Fibroblast of lung (primary cell): ENCODE measurements at regions not wholly inside any gene's neighbourhood (a gene's known extent, or its start where the extent isn't known, plus 50 kb on each side); places are given as distances from the start of the nearest gene placed in this dataset.

Source experiments
- DNase-seq, 2 donors: peaks; one replicate each; pipeline versions ENCODE4 v3.0.0 to v3.0.0-alpha.2; 2010; ENCODE audit warnings: low read depth in 2 of 2
- H2AFZ ChIP-seq: 2 replicates; pipeline ENCODE4 v1.5.1; 2012; ENCODE audit warnings: low read length, control low read depth, inconsistent platforms
- H3K27ac ChIP-seq: 2 replicates; pipeline ENCODE4 v1.5.1; 2011; ENCODE audit warnings: low read length, control low read depth; ENCODE audit not compliant: insufficient read depth
- H3K27me3 ChIP-seq: 2 replicates; pipeline ENCODE4 v1.5.1; 2011; ENCODE audit warnings: mild to moderate bottlenecking, low read length; ENCODE audit not compliant: control insufficient read depth, insufficient read depth
- H3K36me3 ChIP-seq: 2 replicates; pipeline ENCODE4 v1.5.1; 2011; ENCODE audit warnings: low read length; ENCODE audit not compliant: control insufficient read depth, insufficient read depth
- H3K4me1 ChIP-seq: 2 replicates; pipeline ENCODE4 v1.5.1; 2011; ENCODE audit warnings: low read length; ENCODE audit not compliant: control insufficient read depth, insufficient read depth; ENCODE audit errors: extremely low read depth
- H3K4me2 ChIP-seq: 2 replicates; pipeline ENCODE4 v1.5.1; 2011; ENCODE audit warnings: low read length, control low read depth; ENCODE audit not compliant: insufficient read depth; ENCODE audit errors: extremely low read depth
- H3K4me3 ChIP-seq, 4 experiments: fragments of 200-600 bp in 1 of 4; sonication (generic) in 1 of 4; replicated peaks in 1 of 4; 2 replicates each; pipeline ENCODE4 v1.5.1; 2011 to 2016; ENCODE audit warnings: low read length in 4 of 4, low read depth in 3 of 4, mild to moderate bottlenecking in 3 of 4, control low read depth in 2 of 4, inconsistent platforms in 1 of 4, mixed read lengths in 1 of 4; ENCODE audit not compliant: insufficient read depth in 1 of 4; ENCODE audit errors: control extremely low read depth in 1 of 4
- H3K79me2 ChIP-seq: 2 replicates; pipeline ENCODE4 v1.5.1; 2012; ENCODE audit warnings: mild to moderate bottlenecking, low read length, inconsistent platforms; ENCODE audit not compliant: control insufficient read depth, insufficient read depth
- H3K9ac ChIP-seq: 2 replicates; pipeline ENCODE4 v1.5.1; 2011; ENCODE audit warnings: mild to moderate bottlenecking, low read length, control low read depth; ENCODE audit not compliant: insufficient read depth
- H3K9me3 ChIP-seq: 2 replicates; pipeline ENCODE4 v1.5.1; 2012; ENCODE audit warnings: low read depth, low read length; ENCODE audit not compliant: control insufficient read depth, insufficient read depth
- H4K20me1 ChIP-seq: 2 replicates; pipeline ENCODE4 v1.5.1; 2011; ENCODE audit warnings: low read length; ENCODE audit not compliant: control insufficient read depth, insufficient read depth; ENCODE audit errors: extremely low read depth
- CTCF ChIP-seq, 2 donors: IDR thresholded peaks in 1 of 2; conservative IDR thresholded peaks in 1 of 2; 1 replicate in 1 of 2; 2 replicates in 1 of 2; pipeline ENCODE4 v1.5.1; 2011 to 2012; ENCODE audit warnings: low read length in 2 of 2, control low read depth in 1 of 2, inconsistent platforms in 1 of 2, low read depth in 1 of 2, mild to moderate bottlenecking in 1 of 2
- EZH2 ChIP-seq: IDR thresholded peaks from 2 replicates; pipeline ENCODE4 v1.5.1; 2012; ENCODE audit warnings: low read length, control low read depth, mild to moderate bottlenecking; ENCODE audit errors: missing control alignments

GRCh38 chr13:107865318-107865575 is 350.1 kb downstream of the LIG4 start:
- Histone ChIP-seq H4K20me1 (peaks cover 1% of the 10 kb centered on the region), H3K9ac (no peak overlapping the region), H3K4me3 (peak overlapping the region; percentile 29 to 73 (median 64)), H3K27ac (no peak overlapping the region), H3K27me3 (peaks cover 2% of the 10 kb centered on the region), H3K4me1 (no peaks in the 10 kb centered on the region), H3K4me2 (peak overlapping the region; percentile 66), H3K9me3 (no peaks in the 10 kb centered on the region), H3K36me3 (no peaks in the 10 kb centered on the region), H2AFZ (no peak overlapping the region), H3K79me2 (peaks cover 3% of the 10 kb centered on the region)
- TF ChIP-seq CTCF (conservative IDR thresholded peaks at IDR 0.05 in 1 of 2, IDR thresholded peaks at IDR 0.05 in 1 of 2; ENCODE audit: low read depth in 1 of 2, low read length in 2 of 2) (no peak), EZH2 (no peak)
- DNase-seq: peak in 1 of 2 donors; percentile 7

GRCh38 chr13:107864543-107865317 is 350.6 kb downstream of the LIG4 start:
- peaks cover 2% of the 10 kb centered on the region for H3K27me3 ChIP-seq

GRCh38 chr13:107860284-107860683 is 355.1 kb downstream of the LIG4 start:
- peaks cover 1% of the 10 kb centered on the region for H4K20me1 ChIP-seq

More at GRCh38 chr13:107864543-107865317, 350.6 kb downstream of the LIG4 start:
- Histone ChIP-seq H4K20me1 (peaks cover 1% of the 10 kb centered on the region), H3K79me2 (peaks cover 3% of the 10 kb centered on the region), H3K36me3 (no peaks in the 10 kb centered on the region), H3K27ac (no peak overlapping the region), H2AFZ (no peak overlapping the region), H3K9ac (no peak overlapping the region), H3K4me2 (peak overlapping the region; percentile 66), H3K9me3 (no peaks in the 10 kb centered on the region), H3K4me3 (peak overlapping the region; percentile 29 to 73 (median 64)), H3K4me1 (no peaks in the 10 kb centered on the region)
- DNase-seq: peak; percentile 71 to 86
- no peak for TF ChIP-seq CTCF (conservative IDR thresholded peaks at IDR 0.05 in 1 of 2, IDR thresholded peaks at IDR 0.05 in 1 of 2; ENCODE audit: low read depth in 1 of 2, low read length in 2 of 2)
- TF ChIP-seq EZH2: no peak

More at GRCh38 chr13:107860284-107860683, 355.1 kb downstream of the LIG4 start:
- Histone ChIP-seq H3K27me3 (no peaks in the 10 kb centered on the region), H3K4me2 (no peak overlapping the region), H3K4me3 (no peak overlapping the region), H3K79me2 (peaks cover 3% of the 10 kb centered on the region), H3K27ac (no peak overlapping the region), H3K9me3 (no peaks in the 10 kb centered on the region), H3K4me1 (no peaks in the 10 kb centered on the region), H3K36me3 (no peaks in the 10 kb centered on the region), H3K9ac (no peak overlapping the region), H2AFZ (no peak overlapping the region)
- no peak for DNase-seq
- TF ChIP-seq CTCF (conservative IDR thresholded peaks at IDR 0.05 in 1 of 2, IDR thresholded peaks at IDR 0.05 in 1 of 2; ENCODE audit: low read depth in 1 of 2, low read length in 2 of 2) (no peak), EZH2 (no peak)
